NB4 (cell line): ENCODE measurements at regions not wholly inside any gene's neighbourhood (a gene's known extent, or its start where the extent isn't known, plus 50 kb on each side); places are given as distances from the start of the nearest gene placed in this dataset.

Source experiments
- CTCF ChIP-seq: IDR thresholded peaks from one replicate; pipeline ENCODE4 v1.5.1; 2012; ENCODE audit warnings: low read depth, low read length
- MYC ChIP-seq: IDR thresholded peaks from 2 replicates; pipeline ENCODE4 v1.6.1; 2011; ENCODE audit warnings: low read depth, low read length
- POLR2A ChIP-seq: IDR thresholded peaks from 2 replicates; pipeline ENCODE4 v1.6.1; 2011; ENCODE audit warnings: mild to moderate bottlenecking; ENCODE audit not compliant: insufficient read length; ENCODE audit errors: extremely low read depth
- TF ChIP-seq, protein P1 (sequence below): IDR thresholded peaks from 2 replicates; pipeline ENCODE4 v1.6.1; 2011; ENCODE audit warnings: low read depth, low read length

DNA sequence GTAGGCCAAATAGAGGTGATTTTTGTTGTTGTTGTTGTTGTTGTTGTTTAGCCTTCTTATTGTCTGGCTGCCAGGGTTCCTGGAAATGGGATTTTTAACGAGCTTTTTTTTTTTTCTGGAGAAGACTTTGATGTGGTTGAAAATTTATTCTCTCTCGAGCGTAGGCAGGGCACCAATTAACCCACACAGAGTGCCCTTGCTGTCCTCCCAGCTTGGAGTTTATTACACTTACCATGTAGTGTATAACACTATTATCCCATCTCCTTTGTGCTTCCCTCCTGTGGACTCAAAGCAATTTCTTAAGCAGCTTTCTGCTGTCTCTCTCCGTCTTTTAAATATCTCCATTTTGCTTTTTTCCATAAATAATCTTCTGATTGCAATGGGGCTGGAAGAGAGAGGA, 57.4 kb downstream of the OR2K2 start:
- no peak for TF ChIP-seq CTCF
- TF ChIP-seq POLR2A = no peak
- no peak for TF ChIP-seq MYC
- TF ChIP-seq, protein P1, sequence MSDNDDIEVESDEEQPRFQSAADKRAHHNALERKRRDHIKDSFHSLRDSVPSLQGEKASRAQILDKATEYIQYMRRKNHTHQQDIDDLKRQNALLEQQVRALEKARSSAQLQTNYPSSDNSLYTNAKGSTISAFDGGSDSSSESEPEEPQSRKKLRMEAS = no peak
